ENCODE measurements at regions not wholly inside any gene's neighbourhood (a gene's known extent, or its start where the extent isn't known, plus 50 kb on each side); places are given as distances from the start of the nearest gene placed in this dataset.
A peak's percentile ranks its signal among the peaks of the same experiment; 100 is the strongest.

- TF ChIP-seq, protein P1, sequence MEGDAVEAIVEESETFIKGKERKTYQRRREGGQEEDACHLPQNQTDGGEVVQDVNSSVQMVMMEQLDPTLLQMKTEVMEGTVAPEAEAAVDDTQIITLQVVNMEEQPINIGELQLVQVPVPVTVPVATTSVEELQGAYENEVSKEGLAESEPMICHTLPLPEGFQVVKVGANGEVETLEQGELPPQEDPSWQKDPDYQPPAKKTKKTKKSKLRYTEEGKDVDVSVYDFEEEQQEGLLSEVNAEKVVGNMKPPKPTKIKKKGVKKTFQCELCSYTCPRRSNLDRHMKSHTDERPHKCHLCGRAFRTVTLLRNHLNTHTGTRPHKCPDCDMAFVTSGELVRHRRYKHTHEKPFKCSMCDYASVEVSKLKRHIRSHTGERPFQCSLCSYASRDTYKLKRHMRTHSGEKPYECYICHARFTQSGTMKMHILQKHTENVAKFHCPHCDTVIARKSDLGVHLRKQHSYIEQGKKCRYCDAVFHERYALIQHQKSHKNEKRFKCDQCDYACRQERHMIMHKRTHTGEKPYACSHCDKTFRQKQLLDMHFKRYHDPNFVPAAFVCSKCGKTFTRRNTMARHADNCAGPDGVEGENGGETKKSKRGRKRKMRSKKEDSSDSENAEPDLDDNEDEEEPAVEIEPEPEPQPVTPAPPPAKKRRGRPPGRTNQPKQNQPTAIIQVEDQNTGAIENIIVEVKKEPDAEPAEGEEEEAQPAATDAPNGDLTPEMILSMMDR (IDR thresholded peaks at IDR 0.05; ENCODE audit: low read depth, low read length, missing control alignments), result no peak
- DNase-seq (ENCODE audit: extremely low read depth, low read depth), result no peak
- no peak overlapping the region for H3K4me3 ChIP-seq (replicated peaks; ENCODE audit: low read depth, low read length)
Measured at GRCh38 chr14:71751264-71751663, 181.0 kb upstream of the RGS6 start.

DNA sequence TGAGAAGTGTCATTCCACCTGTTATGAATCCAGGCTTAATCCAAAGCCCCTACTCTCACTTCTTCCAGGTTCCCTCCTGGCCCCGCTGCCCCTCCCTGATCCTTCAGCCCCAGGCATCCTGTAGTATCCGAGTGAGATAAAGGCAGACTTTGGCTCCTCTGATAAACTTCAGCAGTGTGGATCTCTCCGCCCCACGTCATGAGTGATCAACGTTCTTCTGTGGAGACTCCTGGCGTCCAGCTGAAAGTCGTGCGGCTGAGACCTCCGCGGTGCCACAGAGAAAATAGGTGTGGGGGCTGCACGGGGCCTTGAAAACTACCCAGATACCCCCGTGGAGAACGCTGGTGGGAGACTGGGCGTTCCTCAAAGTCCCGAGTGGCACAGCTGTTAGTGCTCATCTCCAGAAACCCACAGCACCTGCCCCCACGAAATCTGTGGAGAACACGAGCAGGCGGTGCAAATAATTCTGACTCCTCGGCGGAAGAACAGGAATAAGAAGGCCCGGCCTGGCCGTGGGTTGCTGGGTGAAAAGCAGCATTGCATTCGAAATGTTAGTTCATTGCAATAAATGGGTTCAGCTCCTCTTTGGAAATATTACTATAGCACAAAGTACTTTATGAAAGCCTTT lies 180.0 kb upstream of the RGS6 start:
- TF ChIP-seq, protein P1 (IDR thresholded peaks at IDR 0.05; ENCODE audit: low read depth, low read length, missing control alignments), result no peak
- DNase-seq (ENCODE audit: extremely low read depth, low read depth), result no peak
- H3K4me3 ChIP-seq (replicated peaks; ENCODE audit: low read depth, low read length), result no peak overlapping the region

DNA sequence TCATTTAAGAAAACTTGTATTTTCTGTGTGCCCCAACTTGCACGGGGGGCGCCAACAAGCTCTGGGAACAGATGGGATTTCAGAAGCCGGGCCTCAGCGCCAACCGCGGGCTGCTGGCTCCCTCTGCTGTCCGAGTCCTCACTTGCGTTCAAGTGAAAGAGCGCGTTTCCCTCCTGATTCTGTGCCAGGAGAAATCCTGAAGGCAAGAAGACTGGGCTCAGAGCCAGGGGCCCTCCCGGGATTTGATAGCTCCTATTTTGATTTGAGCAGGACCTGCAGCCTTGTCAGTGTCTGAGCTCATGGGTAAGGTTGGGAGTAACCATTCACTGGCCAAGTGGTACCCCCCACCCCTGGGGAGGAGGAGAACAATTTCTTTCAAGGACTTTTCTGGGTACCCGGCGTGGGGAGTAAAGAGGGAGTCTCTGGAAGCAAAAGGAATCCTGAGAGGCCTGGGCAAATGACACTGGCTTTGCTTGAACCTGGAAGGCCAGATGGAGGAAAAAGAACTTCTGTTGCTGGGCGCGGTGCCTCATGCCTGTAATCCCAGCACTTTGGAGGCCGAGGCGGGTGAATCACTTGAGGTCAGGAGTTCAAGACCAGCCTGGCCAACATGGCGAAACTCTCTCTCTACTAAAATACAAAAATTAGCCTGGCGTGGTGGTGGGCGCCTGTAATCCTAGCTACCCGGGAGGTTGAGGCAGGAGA lies 179.0 kb upstream of the RGS6 start:
- no peak overlapping the region for H3K4me3 ChIP-seq (replicated peaks; ENCODE audit: low read depth, low read length)

DNA sequence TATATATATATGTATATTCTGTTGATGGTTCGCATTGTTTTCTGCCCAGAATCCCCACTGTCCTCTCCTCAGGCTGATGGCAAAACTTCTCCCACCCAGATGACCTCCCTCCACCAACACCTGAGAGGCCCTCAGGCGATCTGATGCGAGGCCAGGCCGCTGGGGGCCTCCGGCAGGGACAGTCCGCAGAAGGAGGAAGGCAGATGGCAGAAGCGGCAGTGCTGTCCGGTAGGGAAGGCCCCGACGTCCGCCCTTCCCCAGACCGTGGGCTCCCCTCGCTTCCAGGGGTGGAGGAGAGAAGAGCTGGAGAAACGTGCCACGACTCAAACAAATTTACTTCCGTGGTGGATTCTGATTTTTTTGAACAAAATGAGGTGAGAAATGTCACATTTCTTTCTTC lies 178.3 kb upstream of the RGS6 start:
- TF ChIP-seq, protein P1 (IDR thresholded peaks at IDR 0.05; ENCODE audit: low read depth, low read length, missing control alignments), result no peak
- no peak for DNase-seq (ENCODE audit: extremely low read depth, low read depth)
- no peak overlapping the region for H3K4me3 ChIP-seq (replicated peaks; ENCODE audit: low read depth, low read length)

More for the DNA sequence above, 179.0 kb upstream of the RGS6 start:
- TF ChIP-seq, protein P1 (IDR thresholded peaks at IDR 0.05; ENCODE audit: low read depth, low read length, missing control alignments), result peak; percentile 90
- peak; percentile 78 for DNase-seq (ENCODE audit: extremely low read depth, low read depth)

DNA sequence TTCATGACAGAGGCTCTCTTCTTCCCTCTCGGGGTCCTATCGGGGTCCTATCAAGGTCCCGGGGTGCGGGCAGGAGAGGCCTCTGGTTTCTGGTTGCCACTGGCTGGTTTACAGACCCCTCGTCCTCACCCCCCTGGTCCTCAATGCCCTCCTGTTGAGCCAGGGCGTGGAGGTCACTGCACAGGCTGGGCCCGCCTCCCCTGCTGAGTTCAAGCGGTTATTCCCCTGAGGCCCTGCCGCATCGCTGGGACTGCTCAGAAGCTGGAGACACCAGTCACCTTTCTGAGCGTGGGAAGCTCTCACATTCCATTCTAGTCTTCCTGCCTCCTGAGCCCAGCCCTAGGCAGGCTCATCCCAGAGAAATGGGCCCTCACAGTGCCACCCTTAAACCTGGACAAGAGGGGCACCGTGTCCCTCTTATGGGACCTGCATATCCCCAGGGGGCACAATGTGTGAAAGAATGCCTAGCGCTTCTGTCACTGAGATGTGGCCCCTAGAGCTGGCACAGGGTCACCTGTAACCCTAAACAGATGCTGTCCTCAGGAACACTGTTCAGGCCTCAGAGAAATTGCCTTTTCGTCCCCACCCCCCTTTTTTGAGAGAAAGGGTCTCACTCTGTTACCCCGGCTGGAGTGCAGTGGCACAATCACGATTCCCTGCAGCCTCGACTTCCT lies 177.7 kb upstream of the RGS6 start:
- TF ChIP-seq, protein P1 (IDR thresholded peaks at IDR 0.05; ENCODE audit: low read depth, low read length, missing control alignments), result no peak
- no peak for DNase-seq (ENCODE audit: extremely low read depth, low read depth)
- H3K4me3 ChIP-seq (replicated peaks; ENCODE audit: low read depth, low read length), result no peak overlapping the region

GRCh38 chr14:71758229-71758951 lies 173.8 kb upstream of the RGS6 start:
- DNase-seq (ENCODE audit: extremely low read depth, low read depth), result no peak
- no peak overlapping the region for H3K4me3 ChIP-seq (replicated peaks; ENCODE audit: low read depth, low read length)
- TF ChIP-seq, protein P1 (IDR thresholded peaks at IDR 0.05; ENCODE audit: low read depth, low read length, missing control alignments), result no peak

All from HFF-Myc (cell line).